Gastroesophageal sphincter (tissue), 3 donors: ENCODE measurements at regions not wholly inside any gene's neighbourhood (a gene's known extent, or its start where the extent isn't known, plus 50 kb on each side); places are given as distances from the start of the nearest gene placed in this dataset.

Source experiments
- CTCF ChIP-seq, 4 experiments: fragments of 200-600 bp in 2 of 4; fragments of 450-650 bp in 2 of 4; sonication (generic) in 1 of 4; IDR thresholded peaks; one replicate each; pipeline ENCODE4 v1.5.1; 2017 to 2019; ENCODE audit warnings: antibody characterized with exemption in 4 of 4, mild to moderate bottlenecking in 2 of 4, moderate library complexity in 2 of 4
- EP300 ChIP-seq: sonication (generic); formaldehyde crosslinking; IDR thresholded peaks from one replicate; pipeline ENCODE4 v1.6.1; 2017; ENCODE audit warnings: antibody characterized with exemption, mild to moderate bottlenecking
- POLR2AphosphoS5 ChIP-seq: sonication (generic); formaldehyde crosslinking; IDR thresholded peaks from one replicate; pipeline ENCODE4 v1.6.1; 2017; ENCODE audit warnings: antibody characterized with exemption

DNA sequence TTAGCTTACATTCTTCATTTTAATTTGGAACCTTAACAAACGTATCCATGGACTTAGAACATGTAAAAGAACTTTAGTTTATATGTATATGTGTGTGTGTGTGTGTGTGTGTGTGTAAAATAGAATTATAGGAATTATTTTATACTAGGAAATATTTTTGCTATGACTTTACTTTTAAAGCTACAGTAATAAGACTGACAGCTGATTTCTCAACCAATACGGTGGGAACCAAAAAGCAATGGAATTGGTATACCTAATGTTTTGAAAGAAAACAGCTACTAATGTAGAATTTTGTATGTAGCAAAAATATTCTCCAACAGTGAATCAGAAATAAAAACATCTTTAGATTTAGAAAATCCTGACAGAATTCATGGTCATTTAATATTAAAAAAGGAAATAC is 146.5 kb upstream of the ARL4C start:
- no peak for TF ChIP-seq CTCF (IDR thresholded peaks at IDR 0.05)
- TF ChIP-seq EP300: no peak
- TF ChIP-seq POLR2AphosphoS5: no peak
